ENCODE measurements at regions not wholly inside any gene's neighbourhood (a gene's known extent, or its start where the extent isn't known, plus 50 kb on each side); places are given as distances from the start of the nearest gene placed in this dataset.

DNA sequence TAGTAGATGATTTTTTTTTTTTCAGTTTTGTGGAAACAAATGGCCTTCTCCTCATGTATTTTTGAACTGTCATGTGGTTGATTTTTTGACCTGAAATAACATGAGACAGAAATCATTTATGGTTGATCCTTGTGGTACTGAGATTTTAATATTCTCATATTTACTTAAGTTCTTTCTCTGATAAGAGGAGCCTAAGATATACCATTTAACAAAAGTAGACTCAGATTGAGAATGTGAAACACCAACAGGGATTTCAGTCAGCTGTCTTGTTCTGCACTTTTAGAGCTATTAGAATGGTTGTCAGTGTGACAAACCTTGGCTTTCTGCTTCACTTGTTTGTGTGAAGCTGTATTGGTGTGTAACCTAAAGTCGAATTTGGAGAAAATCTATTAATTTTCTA, 575.7 kb downstream of the SPOCK3 start:
- Mint-ChIP-seq H3K27me3 (no peaks in the 10 kb centered on the region), H3K27ac (no peak overlapping the region), H3K4me3 (no peak overlapping the region), H3K9me3 (peaks cover 0 to 5% of the 10 kb centered on the region in 2 donors), H3K4me1 (no peaks in the 10 kb centered on the region)
- DNase-seq (no peak), ATAC-seq (no peak)

DNA sequence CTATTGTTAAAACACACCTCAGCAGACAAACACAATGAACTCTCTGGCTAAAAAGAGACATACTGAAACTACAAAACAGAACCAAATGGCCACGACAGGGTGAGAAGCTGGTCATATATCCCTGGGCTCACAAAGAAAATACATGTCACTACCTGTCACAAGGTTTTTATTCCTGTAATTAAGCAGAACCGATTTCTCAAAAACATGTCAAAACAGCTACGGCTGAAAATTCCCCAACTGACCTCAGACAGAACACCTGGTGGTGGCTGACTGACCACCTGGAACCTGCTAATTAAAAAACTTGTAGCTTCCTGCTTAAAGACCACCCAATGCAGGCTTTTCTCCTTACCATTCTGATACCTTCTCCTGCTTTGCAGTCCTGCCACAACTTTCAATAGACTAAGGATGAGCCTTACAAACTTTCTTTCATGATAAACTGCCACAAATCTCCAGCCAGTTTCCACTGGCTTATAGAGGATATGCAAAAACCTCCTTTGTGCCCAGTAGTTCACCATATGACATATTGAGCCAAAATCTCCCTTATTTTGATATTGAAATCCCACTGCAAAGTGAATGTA, 571.9 kb downstream of the SPOCK3 start:
- Mint-ChIP-seq H3K27ac (no peak overlapping the region), H3K27me3 (no peaks in the 10 kb centered on the region), H3K9me3 (peaks cover 0 to 5% of the 10 kb centered on the region in 2 donors)

DNA sequence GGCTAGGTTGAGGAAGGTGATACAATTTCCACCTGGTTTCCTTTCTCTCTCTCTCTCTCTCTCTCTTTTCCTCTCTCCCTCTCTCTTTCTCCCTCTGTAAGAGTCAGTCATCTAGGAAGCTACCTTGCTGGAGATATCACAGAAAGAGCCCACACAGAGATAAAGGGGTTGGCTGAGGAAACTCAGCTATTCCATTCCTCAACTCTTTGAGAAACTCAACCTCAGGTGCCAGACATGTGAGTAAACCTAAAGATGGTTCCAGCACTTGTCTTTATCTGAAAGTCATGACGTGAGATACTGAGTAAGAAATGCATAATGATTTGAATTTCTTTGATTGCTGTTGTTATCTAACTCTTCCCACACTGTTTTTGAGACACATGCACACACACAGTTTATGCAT, 564.0 kb downstream of the SPOCK3 start:
- Mint-ChIP-seq H3K4me3 (no peak overlapping the region), H3K9me3 (peaks cover 0 to 15% of the 10 kb centered on the region in 2 donors)

More for the DNA sequence above, 571.9 kb downstream of the SPOCK3 start:
- ATAC-seq (no peak), DNase-seq (no peak)
- Mint-ChIP-seq H3K4me3 (no peak overlapping the region), H3K4me1 (no peaks in the 10 kb centered on the region)

DNA sequence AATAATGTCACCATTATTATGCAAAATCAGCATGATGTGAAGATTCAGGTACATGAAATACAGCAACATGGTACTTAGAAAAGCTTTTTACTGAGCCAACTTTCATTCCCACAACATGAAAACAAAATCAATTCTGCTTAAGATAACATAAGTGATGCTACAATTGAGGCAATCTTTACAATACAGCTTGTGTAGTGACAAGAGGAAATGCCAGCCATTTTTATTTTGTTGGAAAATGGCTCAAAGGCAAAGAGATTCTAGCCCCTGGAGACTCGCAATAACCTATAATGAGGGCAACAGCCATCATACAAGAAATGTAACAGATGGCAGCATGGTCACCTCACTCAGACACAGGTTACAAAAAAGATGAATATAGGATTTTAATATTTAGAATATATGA, 560.4 kb downstream of the SPOCK3 start:
- H3K4me1 Mint-ChIP-seq: no peaks in the 10 kb centered on the region
- ATAC-seq (no peak), DNase-seq (no peak)
- H3K4me3 Mint-ChIP-seq: no peak overlapping the region
- H3K9me3 Mint-ChIP-seq: peaks cover 5 to 22% of the 10 kb centered on the region in 2 donors
- no peaks in the 10 kb centered on the region for H3K27me3 Mint-ChIP-seq
- H3K27ac Mint-ChIP-seq: no peak overlapping the region

More for the DNA sequence above, 564.0 kb downstream of the SPOCK3 start:
- H3K27me3 Mint-ChIP-seq: no peaks in the 10 kb centered on the region
- peak overlapping the region in 1 of 2 donors; percentile 80 for H3K27ac Mint-ChIP-seq
- DNase-seq (no peak), ATAC-seq (no peak)
- no peaks in the 10 kb centered on the region for H3K4me1 Mint-ChIP-seq

- H3K4me3 Mint-ChIP-seq: no peak overlapping the region
- ATAC-seq: no peak
- no peak overlapping the region for H3K27ac Mint-ChIP-seq
- no peaks in the 10 kb centered on the region for H3K27me3 Mint-ChIP-seq
- no peak for DNase-seq
- H3K4me1 Mint-ChIP-seq: no peaks in the 10 kb centered on the region
- peaks cover 5 to 18% of the 10 kb centered on the region in 2 donors for H3K9me3 Mint-ChIP-seq
Observed at GRCh38 chr4:166675411-166675810, 558.9 kb downstream of the SPOCK3 start.

GRCh38 chr4:166680796-166681195, 553.5 kb downstream of the SPOCK3 start:
- H3K4me1 Mint-ChIP-seq: no peaks in the 10 kb centered on the region
- H3K27ac Mint-ChIP-seq: no peak overlapping the region
- ATAC-seq: no peak
- H3K9me3 Mint-ChIP-seq: peaks cover 5 to 7% of the 10 kb centered on the region in 2 donors
- H3K27me3 Mint-ChIP-seq: no peaks in the 10 kb centered on the region
- DNase-seq: no peak
- H3K4me3 Mint-ChIP-seq: no peak overlapping the region

DNA sequence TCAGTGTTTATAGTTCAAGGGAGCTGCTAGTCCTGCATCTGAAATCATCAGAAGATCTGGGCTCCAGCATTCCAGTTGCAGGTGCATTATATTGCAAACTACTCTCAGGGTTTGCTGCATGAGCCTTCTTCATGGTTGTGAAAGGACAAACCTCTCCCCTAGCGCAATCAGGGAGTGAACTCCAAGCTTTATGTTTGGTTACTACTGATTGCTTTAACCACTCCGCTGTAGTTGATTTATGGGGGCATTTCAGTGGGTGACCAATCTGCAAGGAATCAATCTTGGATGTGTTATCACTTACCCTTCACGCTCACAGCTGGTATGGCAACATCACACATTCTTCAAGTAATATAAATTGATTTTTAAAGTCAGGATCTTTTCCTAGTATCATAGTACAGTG, 552.1 kb downstream of the SPOCK3 start:
- Mint-ChIP-seq H3K4me1 (no peaks in the 10 kb centered on the region), H3K27ac (no peak overlapping the region), H3K4me3 (no peak overlapping the region), H3K9me3 (peaks cover 0 to 3% of the 10 kb centered on the region in 2 donors), H3K27me3 (no peaks in the 10 kb centered on the region)
- ATAC-seq (no peak), DNase-seq (no peak)
